A549 (cell line): ENCODE measurements at regions not wholly inside any gene's neighbourhood (a gene's known extent, or its start where the extent isn't known, plus 50 kb on each side); places are given as distances from the start of the nearest gene placed in this dataset.

Experiments used
- PHF8 ChIP-seq: fragments of 200-600 bp; sonication (generic); IDR thresholded peaks from 2 replicates; pipeline ENCODE4 v1.6.1; 2016; ENCODE audit warnings: low read depth, mild to moderate bottlenecking, antibody characterized with exemption, moderate library complexity, borderline replicate concordance
- POLR2A ChIP-seq: IDR thresholded peaks from 2 replicates; pipeline ENCODE4 v1.6.1; 2012; ENCODE audit warnings: mild to moderate bottlenecking, low read length
- TF ChIP-seq, protein P1 (sequence below): fragments of >200 bp; sonication (Bioruptor Twin); formaldehyde crosslinking; IDR thresholded peaks from 3 replicates; pipeline ENCODE4 v1.5.1; 2016

DNA sequence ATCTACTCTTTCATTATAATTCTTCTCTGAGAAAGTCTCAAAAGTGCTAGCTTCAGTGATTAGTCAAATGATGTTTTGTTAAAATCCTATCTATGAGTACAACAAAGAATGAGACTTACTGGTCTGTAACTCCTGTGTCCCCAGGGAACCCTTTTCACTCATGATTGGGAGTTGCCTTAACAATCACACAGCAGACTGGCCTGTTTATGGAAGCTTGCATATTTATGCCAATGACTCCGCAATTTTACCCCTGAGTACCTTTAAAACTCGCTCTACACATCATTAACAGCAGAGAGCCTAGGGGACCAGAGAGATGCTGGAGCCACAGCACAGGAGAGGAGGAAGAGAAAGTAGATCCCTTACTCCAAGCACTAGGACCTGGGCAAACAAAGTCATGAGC, 628.1 kb downstream of the IGSF11 start:
- TF ChIP-seq, protein P1, sequence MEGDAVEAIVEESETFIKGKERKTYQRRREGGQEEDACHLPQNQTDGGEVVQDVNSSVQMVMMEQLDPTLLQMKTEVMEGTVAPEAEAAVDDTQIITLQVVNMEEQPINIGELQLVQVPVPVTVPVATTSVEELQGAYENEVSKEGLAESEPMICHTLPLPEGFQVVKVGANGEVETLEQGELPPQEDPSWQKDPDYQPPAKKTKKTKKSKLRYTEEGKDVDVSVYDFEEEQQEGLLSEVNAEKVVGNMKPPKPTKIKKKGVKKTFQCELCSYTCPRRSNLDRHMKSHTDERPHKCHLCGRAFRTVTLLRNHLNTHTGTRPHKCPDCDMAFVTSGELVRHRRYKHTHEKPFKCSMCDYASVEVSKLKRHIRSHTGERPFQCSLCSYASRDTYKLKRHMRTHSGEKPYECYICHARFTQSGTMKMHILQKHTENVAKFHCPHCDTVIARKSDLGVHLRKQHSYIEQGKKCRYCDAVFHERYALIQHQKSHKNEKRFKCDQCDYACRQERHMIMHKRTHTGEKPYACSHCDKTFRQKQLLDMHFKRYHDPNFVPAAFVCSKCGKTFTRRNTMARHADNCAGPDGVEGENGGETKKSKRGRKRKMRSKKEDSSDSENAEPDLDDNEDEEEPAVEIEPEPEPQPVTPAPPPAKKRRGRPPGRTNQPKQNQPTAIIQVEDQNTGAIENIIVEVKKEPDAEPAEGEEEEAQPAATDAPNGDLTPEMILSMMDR, result no peak
- TF ChIP-seq PHF8 (no peak), POLR2A (no peak)
